Cardiac septum (tissue), 1 donor: ENCODE measurements at regions not wholly inside any gene's neighbourhood (a gene's known extent, or its start where the extent isn't known, plus 50 kb on each side); places are given as distances from the start of the nearest gene placed in this dataset.

Source experiments
- DNase-seq: peaks from one replicate; pipeline ENCODE4 v3.0.0-alpha.2; 2020; ENCODE audit warnings: low spot score
- intact Hi-C: fragments of 100-400 bp; cut with DNase I; formaldehyde crosslinking; loops from one replicate; pipeline ENCODE4 v1.14.0; 2022
- donor health status: DM: no; HTN: no; CAD: no.

GRCh38 chr12:24617471-24617870 lies 331.4 kb downstream of the BCAT1 start:
- intact Hi-C loops: no loop called here
- DNase-seq: no peak

GRCh38 chr12:24615967-24616411 lies 332.9 kb downstream of the BCAT1 start:
- intact Hi-C loops: no loop called here

GRCh38 chr12:24608637-24609285 lies 340.1 kb downstream of the BCAT1 start:
- no peak for DNase-seq
- intact Hi-C loops: no loop called here

More at GRCh38 chr12:24615967-24616411, 332.9 kb downstream of the BCAT1 start:
- no peak for DNase-seq

GRCh38 chr12:24608108-24608507 lies 340.8 kb downstream of the BCAT1 start:
- intact Hi-C loops: no loop called here
- DNase-seq: no peak

GRCh38 chr12:24605916-24606315 lies 343.0 kb downstream of the BCAT1 start:
- DNase-seq: no peak
- intact Hi-C loops: no loop called here

- intact Hi-C loops: no loop called here
Observed at GRCh38 chr12:24605466-24605865, 343.4 kb downstream of the BCAT1 start.

GRCh38 chr12:24603371-24603770 lies 345.5 kb downstream of the BCAT1 start:
- intact Hi-C loops: no loop called here
- DNase-seq: no peak

More at GRCh38 chr12:24605466-24605865, 343.4 kb downstream of the BCAT1 start:
- DNase-seq: no peak

GRCh38 chr12:24600996-24601395 lies 347.9 kb downstream of the BCAT1 start:
- intact Hi-C loops: no loop called here
- no peak for DNase-seq

- intact Hi-C loops: no loop called here
Observed at GRCh38 chr12:24600551-24600950, 348.4 kb downstream of the BCAT1 start.

GRCh38 chr12:24599736-24600135 lies 349.2 kb downstream of the BCAT1 start:
- intact Hi-C loops: no loop called here
- DNase-seq: no peak

More at GRCh38 chr12:24600551-24600950, 348.4 kb downstream of the BCAT1 start:
- DNase-seq: no peak

GRCh38 chr12:24597580-24597979 lies 351.3 kb downstream of the BCAT1 start:
- intact Hi-C loops: no loop called here
- no peak for DNase-seq

GRCh38 chr12:24596768-24597388 lies 352.0 kb downstream of the BCAT1 start:
- no peak for DNase-seq
- intact Hi-C loops: no loop called here

- no peak for DNase-seq
- intact Hi-C loops: no loop called here
Observed at GRCh38 chr12:24595652-24596235, 353.2 kb downstream of the BCAT1 start.

- intact Hi-C loops: no loop called here
- no peak for DNase-seq
Observed at GRCh38 chr12:24591715-24592440, 357.0 kb downstream of the BCAT1 start.

GRCh38 chr12:24591079-24591626 lies 357.7 kb downstream of the BCAT1 start:
- intact Hi-C loops: no loop called here
- no peak for DNase-seq

GRCh38 chr12:24586293-24586692 lies 362.6 kb downstream of the BCAT1 start:
- DNase-seq: no peak
- intact Hi-C loops: no loop called here

GRCh38 chr12:24584032-24584675 lies 364.7 kb downstream of the BCAT1 start:
- DNase-seq: no peak
- intact Hi-C loops: no loop called here

- intact Hi-C loops: no loop called here
- no peak for DNase-seq
Observed at GRCh38 chr12:24582954-24583601, 365.8 kb downstream of the BCAT1 start.

GRCh38 chr12:24574538-24574937 lies 374.4 kb downstream of the BCAT1 start:
- no peak for DNase-seq
- intact Hi-C loops: no loop called here
